ENCODE measurements at regions not wholly inside any gene's neighbourhood (a gene's known extent, or its start where the extent isn't known, plus 50 kb on each side); places are given as distances from the start of the nearest gene placed in this dataset.

- Mint-ChIP-seq H3K4me3 (no peak overlapping the region), H3K36me3 (no peaks in the 10 kb centered on the region), H3K4me1 (peaks cover 18% of the 10 kb centered on the region), H3K27me3 (ENCODE audit: low read depth in 3 of 3) (peaks cover 0 to 4% (median 0%) of the 10 kb centered on the region in 3 donors), H3K27ac (no peak overlapping the region), H3K9me3 (no peaks in the 10 kb centered on the region)
- Histone ChIP-seq H4K20me1 (ENCODE audit: insufficient read depth, low read length) (no peaks in the 10 kb centered on the region), H3K79me2 (ENCODE audit: insufficient read depth, low read length) (no peaks in the 10 kb centered on the region), H3K4me2 (replicated peaks; ENCODE audit: extremely low read depth, low read length, poor library complexity, severe bottlenecking) (no peak overlapping the region), H2AFZ (ENCODE audit: insufficient read depth, low read depth, low read length, poor library complexity, severe bottlenecking) (no peak overlapping the region), H3K27me3 (ENCODE audit: control insufficient read depth in 2 of 2, insufficient read depth in 2 of 2, low read length in 2 of 2) (no peaks in the 10 kb centered on the region), H3K4me1 (ENCODE audit: control insufficient read depth in 1 of 2, insufficient read depth in 2 of 2, low read length in 2 of 2) (peaks cover 9 to 15% of the 10 kb centered on the region in 2 donors), H3K36me3 (replicated peaks in 1 of 2; ENCODE audit: control insufficient read depth in 1 of 2, insufficient read depth in 2 of 2, low read length in 2 of 2) (no peaks in the 10 kb centered on the region), H3K27ac (ENCODE audit: low read depth in 1 of 2, low read length in 2 of 2) (no peak overlapping the region), H3K9me3 (replicated peaks in 1 of 2; ENCODE audit: control insufficient read depth in 1 of 2, insufficient read depth in 1 of 2, low read length in 2 of 2) (no peaks in the 10 kb centered on the region), H3K4me3 (replicated peaks in 1 of 3; ENCODE audit: low read depth in 2 of 3, low read length in 3 of 3) (no peak overlapping the region), H3K9ac (ENCODE audit: insufficient read depth, low read length, poor library complexity, severe bottlenecking) (no peak overlapping the region)
- WGBS (ENCODE audit: insufficient coverage), result no CpG with 5 or more reads among the region's 2 CpGs
- intact Hi-C loops (cut with micrococcal nuclease), result no loop called here
- TF ChIP-seq CTCF (IDR thresholded peaks at IDR 0.05), result no peak
- no peak for DNase-seq
Observed at GRCh38 chr6:124879992-124880355, 82.3 kb upstream of the RNF217 start.

- Mint-ChIP-seq H3K4me1 (peaks cover 18% of the 10 kb centered on the region), H3K27me3 (ENCODE audit: low read depth in 3 of 3) (peaks cover 0 to 4% (median 0%) of the 10 kb centered on the region in 3 donors), H3K9me3 (peaks cover 0 to 4% (median 0%) of the 10 kb centered on the region in 7 donors), H3K27ac (peak overlapping the region in 4 of 7 donors; percentile 58 to 83 (median 71)), H3K4me3 (peak overlapping the region; percentile 1 to 84), H3K36me3 (no peaks in the 10 kb centered on the region)
- Histone ChIP-seq H3K9ac (ENCODE audit: insufficient read depth, low read length, poor library complexity, severe bottlenecking) (peak overlapping the region; percentile 33), H3K27me3 (ENCODE audit: control insufficient read depth in 2 of 2, insufficient read depth in 2 of 2, low read length in 2 of 2) (no peaks in the 10 kb centered on the region), H3K4me2 (replicated peaks; ENCODE audit: extremely low read depth, low read length, poor library complexity, severe bottlenecking) (peak overlapping the region; percentile 52), H4K20me1 (ENCODE audit: insufficient read depth, low read length) (no peaks in the 10 kb centered on the region), H3K27ac (ENCODE audit: low read depth in 1 of 2, low read length in 2 of 2) (peak overlapping the region in 1 of 2 donors; percentile 30), H3K79me2 (ENCODE audit: insufficient read depth, low read length) (no peaks in the 10 kb centered on the region), H3K4me3 (replicated peaks in 1 of 3; ENCODE audit: low read depth in 2 of 3, low read length in 3 of 3) (peak overlapping the region in 1 of 3 experiments; percentile 33), H3K36me3 (replicated peaks in 1 of 2; ENCODE audit: control insufficient read depth in 1 of 2, insufficient read depth in 2 of 2, low read length in 2 of 2) (no peaks in the 10 kb centered on the region), H3K9me3 (replicated peaks in 1 of 2; ENCODE audit: control insufficient read depth in 1 of 2, insufficient read depth in 1 of 2, low read length in 2 of 2) (no peaks in the 10 kb centered on the region), H3K4me1 (ENCODE audit: control insufficient read depth in 1 of 2, insufficient read depth in 2 of 2, low read length in 2 of 2) (peaks cover 9 to 15% of the 10 kb centered on the region in 2 donors), H2AFZ (ENCODE audit: insufficient read depth, low read depth, low read length, poor library complexity, severe bottlenecking) (no peak overlapping the region)
- no peak for DNase-seq
- intact Hi-C loops (cut with micrococcal nuclease), result no loop called here
- 50% methylated on average over 3 of the region's 4 CpGs for WGBS (ENCODE audit: insufficient coverage)
- no peak for TF ChIP-seq CTCF (IDR thresholded peaks at IDR 0.05)
Observed at GRCh38 chr6:124881898-124882578, 80.2 kb upstream of the RNF217 start.

Measured in CD14-positive monocyte (primary cell).